Coronary artery (tissue), 2 donors: ENCODE measurements at regions not wholly inside any gene's neighbourhood (a gene's known extent, or its start where the extent isn't known, plus 50 kb on each side); places are given as distances from the start of the nearest gene placed in this dataset.
A peak's percentile ranks its signal among the peaks of the same experiment; 100 is the strongest.
"Not testable (repeated sequence)": the region's sequence is repeated elsewhere in the genome, so short reads cannot be mapped to it uniquely, and the experiment has no call there.

Experiments
- DNase-seq: peaks from one replicate; pipeline ENCODE4 v3.0.0-alpha.2; 2017; ENCODE audit warnings: low spot score
- H3K27ac ChIP-seq, 2 donors: fragments of 200-600 bp; sonication (generic); one replicate each; pipeline ENCODE4 v1.5.1; 2016 to 2019
- H3K4me3 ChIP-seq: fragments of 200-600 bp; sonication (generic); 2 replicates; pipeline ENCODE4 v1.5.1; 2016; ENCODE audit warnings: mild to moderate bottlenecking, moderate library complexity

DNA sequence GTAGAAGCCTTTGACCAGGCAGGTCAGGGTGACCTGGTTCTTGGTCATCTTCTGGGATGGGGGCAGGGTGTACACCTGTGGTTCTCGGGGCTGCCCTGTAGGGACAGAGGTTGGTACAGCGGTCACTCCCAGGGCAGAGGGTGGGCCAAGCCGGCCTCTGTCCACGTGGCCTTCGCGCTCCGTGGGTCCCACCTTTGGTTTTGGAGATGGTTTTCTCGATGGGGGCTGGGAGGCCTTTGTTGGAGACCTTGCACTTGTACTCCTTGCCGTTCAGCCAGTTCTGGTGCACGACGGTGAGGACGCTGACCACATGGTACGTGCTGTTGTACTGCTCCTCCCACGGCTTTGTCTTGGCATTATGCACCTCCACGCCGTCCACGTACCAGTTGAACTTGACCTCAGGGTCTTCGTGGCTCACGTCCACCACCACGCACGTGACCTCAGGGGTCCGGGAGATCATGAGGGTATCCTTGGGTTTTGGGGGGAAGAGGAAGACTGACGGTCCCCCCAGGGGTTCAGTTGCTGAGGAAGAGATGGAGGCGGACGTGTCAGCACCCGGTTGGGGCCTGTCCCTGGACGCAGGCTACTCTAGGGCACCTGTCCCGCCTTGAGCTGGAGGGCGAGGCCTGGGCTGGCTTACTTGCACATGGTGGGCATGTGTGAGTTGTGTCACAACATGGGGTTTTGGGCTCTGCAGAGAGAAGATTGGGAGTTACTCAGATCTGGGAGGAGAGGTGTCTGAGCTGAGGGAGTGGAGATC, 142.3 kb downstream of the TMEM121 start:
- DNase-seq, H3K27ac ChIP-seq, H3K4me3 ChIP-seq: not testable (repeated sequence)

DNA sequence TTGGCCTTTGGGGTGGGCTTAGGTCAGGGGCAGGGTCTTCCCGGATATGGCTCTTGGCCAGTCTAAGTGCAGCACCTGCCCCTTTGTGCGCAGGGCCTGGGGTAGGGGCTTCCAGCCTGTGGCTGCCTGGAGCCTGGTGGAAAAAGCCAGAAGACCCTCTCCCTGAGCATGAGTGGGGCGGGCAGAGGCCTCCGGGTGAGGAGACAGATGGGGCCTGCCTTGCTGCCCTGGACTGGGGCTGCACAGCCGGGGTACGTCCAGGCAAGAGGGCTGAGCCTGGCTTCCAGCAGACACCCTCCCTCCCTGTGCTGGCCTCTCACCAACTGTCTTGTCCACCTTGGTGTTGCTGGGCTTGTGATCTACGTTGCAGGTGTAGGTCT, 142.8 kb downstream of the TMEM121 start:
- not testable (repeated sequence) for H3K27ac ChIP-seq, DNase-seq, H3K4me3 ChIP-seq

DNA sequence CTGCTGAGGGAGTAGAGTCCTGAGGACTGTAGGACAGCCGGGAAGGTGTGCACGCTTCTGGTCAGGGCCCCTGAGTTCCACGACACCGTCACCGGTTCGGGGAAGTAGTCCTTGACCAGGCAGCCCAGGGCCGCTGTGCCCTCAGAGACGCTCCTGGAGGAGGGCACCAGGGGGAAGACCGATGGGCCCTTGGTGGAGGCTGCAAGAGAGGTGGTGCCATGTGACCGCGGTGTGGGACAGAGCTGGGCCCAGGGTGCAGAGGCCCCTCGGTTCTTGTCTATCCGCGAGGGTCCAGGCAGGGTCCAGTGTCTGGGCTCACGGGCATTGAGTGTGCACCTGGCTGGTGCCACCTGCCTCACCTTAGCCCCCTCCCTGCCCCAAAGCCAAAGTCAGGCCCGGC, 143.3 kb downstream of the TMEM121 start:
- not testable (repeated sequence) for H3K27ac ChIP-seq, DNase-seq, H3K4me3 ChIP-seq

DNA sequence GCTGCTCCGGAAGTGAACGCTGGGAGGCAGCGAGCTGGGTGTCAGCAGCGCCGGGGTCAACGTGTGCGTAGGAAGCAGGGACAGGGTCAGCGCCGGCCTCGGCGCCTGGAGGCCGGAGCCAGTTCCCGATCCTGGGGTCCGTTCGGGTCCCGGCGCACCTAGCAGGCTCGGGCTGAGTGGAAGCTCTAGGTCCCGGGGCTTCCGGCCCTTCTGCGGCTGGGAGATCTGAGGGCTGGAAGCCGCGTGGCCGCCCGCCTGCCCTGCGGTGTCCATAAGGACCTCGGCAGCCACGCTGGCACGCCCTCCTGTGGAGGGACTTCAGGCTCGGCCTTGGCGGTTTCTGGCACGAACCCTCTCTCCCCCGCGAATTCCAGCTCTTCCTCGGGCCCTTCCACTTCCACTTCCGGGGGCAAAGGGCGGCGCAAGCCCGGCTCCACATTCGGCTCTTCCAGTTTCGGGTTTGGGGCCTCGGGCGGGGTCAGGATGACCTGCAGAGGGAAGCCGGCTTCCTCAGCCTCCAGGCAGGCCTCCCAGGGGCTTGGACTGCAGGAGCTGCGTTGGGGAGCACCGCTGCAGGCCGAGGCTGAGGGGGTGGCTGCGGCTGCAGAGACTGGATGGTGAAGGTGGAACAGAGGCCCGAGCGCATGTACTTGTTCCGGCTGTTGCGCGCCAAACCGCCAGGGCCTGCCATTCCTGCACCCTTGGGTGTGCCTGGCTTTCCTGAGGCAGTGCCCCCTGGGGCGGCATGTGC, 146.2 kb downstream of the TMEM121 start:
- H3K4me3 ChIP-seq, result not testable (repeated sequence)

DNA sequence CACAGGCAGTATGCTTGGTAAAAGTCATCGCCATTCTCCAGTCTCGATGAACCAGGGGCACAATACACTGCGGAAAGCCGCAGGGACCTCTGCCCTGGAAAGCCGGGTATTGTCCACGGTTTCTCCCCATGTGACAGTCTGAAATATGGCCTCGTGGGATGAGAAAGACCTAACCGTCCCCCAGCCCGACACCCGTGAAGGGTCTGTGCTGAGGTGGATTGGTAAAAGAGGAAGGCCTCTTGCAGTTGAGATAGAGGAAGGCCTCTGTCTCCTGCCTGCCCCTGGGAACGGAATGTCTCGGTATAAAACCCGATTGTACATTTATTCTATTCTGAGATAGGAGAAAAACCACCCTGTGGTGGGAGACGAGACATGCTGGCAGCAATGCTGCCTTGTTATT, 149.1 kb downstream of the TMEM121 start:
- not testable (repeated sequence) for H3K27ac ChIP-seq, H3K4me3 ChIP-seq, DNase-seq

More for the DNA sequence above, 146.2 kb downstream of the TMEM121 start:
- DNase-seq, H3K27ac ChIP-seq: not testable (repeated sequence)

DNA sequence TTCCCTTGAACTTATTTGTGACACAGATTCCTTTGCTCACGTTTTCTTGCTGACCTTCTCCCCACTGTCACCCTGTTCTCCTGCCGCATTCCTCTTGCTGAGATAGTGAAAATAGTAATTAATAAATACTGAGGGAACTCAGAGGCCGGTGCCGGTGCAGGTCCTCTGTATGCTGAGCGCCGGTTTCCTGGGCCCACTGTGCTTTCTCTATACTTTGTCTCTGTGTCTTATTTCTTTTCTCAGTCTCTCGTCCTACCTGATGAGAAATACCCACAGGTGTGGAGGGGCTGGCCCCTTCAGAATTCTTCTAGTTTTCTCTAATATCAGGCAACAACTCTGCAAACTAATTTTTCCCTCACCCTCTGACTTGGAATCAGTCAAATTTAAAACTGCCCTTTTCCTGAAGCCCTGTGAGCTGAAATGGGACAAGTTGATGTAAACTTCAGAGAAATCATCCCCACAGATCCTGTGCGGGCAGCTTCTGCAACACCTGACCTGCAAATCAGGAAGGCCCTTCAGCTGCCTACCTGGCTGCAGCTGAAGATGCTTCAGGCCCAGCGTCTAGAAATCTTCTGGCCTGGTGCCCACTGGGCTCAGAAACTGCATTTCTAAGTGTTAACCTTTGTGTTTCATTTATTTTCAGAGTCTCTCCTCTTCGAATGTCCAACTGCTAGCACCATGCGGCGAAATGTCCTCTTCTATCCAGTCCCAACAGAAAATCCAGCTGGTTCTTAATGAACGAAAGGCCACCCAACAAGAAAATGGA, 149.7 kb downstream of the TMEM121 start:
- not testable (repeated sequence) for H3K27ac ChIP-seq, DNase-seq, H3K4me3 ChIP-seq

DNA sequence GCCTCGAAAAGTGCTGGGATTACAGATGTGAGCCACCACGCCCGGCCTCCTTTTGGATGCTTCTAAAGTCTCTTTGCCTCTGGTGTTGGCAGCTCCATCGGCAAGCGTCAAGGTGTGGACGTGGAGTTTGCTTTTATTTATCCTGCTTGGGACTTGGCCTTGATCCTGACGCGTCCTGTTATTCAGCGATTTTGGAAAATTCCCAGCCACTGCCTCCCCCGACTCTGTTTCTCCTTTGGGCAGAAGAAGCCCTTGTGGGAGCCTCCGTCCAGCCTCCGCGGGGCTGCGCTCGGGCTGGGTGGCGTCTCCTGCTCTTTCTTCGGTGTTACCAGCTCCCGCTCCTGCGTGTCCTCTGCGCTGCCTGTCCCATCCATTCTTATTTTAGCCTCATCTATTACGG, 151.7 kb downstream of the TMEM121 start:
- H3K27ac ChIP-seq, H3K4me3 ChIP-seq: not testable (repeated sequence)
- DNase-seq, result peak; percentile 9

DNA sequence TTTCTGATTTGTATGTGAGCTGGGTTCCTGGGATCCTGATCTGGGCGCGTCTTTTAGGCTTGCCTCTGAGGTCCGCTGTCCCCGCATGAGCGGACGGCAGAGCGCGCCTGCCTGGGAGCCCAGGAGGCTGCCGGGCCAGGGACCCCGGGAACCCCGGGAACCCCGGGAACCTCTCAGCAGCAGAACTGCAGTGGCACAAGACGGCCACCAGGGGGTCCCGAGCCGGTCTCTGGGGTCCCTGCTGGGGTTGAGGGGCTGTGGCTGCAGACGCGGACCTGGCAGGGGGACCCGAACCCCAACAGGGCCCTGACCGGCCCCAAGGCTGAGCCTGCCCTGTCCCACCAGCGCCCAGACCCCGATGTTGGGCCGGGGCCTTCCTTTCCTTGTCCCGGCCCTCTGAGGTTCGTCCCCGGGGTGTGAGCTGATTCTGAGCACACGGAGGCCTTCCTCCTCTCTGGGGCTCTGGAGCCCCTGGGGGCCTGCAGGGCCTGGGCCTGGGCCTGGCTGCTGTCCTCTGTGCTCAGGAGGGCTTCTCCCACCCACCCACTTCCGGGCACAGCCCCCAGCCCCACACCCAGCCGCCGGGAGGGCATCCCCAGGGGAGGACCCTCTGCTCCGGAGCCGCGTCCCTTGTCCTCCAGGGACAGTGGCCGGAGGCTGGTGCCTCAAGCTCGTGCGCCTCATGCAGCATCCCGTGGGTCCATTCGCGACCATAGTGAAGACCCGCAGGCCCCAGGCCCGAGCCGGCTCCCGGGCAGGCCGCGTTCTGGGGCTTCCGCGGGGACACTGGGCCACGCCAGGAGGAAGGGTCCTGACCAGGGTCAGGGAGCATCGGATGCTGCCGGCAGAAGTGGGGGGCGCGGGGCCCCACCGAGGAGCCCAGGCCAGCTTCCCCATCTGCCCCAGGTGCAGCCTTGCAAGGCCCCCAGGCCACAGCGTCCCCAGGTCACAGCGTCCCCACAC, 152.9 kb downstream of the TMEM121 start:
- not testable (repeated sequence) for H3K27ac ChIP-seq, DNase-seq, H3K4me3 ChIP-seq

DNA sequence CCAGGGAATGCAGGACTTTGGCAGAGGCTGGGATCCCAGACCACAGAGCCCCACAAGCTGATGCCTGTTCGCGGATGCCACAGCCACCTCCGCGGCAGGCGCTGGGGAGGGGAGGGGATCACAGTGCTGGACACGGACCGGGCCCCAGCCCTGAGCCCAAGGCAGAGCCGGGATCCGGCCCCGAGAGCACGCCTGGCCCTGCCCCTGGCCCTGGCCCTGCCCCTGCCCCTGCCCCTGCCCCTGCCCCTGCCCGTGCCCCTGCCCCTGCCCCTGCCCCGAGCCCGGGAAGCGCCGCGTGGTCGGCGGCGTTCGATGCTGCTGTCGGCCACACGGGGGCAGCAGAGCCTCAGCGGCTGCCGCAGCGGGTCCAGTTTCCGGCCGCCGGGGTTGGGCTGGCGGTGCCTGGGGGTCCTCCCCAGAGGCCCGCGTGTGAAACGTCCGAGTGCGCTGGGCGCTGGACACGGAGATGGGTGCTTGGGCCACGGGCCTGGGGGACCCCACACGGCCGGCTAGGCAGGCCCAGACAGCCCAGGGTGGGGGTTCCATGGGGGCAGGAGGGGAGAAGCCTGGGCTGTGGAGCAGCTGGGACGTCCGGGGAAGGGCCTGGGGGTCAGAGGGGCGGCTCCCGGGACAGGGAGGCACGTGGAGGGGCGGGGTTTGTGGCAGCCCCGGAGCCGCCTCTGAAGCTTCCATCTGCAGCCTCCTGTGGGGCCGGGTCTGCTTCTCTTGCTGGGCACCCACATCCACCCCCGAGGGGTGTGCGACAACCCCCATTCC, 153.8 kb downstream of the TMEM121 start:
- DNase-seq, H3K4me3 ChIP-seq, H3K27ac ChIP-seq: not testable (repeated sequence)

DNA sequence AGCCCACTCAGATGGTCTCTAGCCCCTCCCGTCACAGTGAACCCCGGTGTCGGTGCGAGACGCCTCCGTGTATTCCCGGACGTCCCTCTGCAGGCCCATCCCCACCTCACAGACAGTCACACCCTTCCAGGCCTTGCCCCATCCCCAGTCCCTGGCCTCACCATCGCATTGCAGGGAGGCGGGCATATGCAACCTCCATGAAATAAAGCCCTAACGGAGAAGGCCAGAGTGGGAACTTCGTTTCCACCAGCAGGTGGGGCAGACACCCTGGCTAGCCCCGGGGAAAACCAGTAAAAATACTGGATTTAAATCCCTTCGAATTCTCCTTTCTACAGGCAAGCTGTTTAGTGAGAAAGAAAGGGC, 154.3 kb downstream of the TMEM121 start:
- H3K27ac ChIP-seq, DNase-seq: not testable (repeated sequence)

DNA sequence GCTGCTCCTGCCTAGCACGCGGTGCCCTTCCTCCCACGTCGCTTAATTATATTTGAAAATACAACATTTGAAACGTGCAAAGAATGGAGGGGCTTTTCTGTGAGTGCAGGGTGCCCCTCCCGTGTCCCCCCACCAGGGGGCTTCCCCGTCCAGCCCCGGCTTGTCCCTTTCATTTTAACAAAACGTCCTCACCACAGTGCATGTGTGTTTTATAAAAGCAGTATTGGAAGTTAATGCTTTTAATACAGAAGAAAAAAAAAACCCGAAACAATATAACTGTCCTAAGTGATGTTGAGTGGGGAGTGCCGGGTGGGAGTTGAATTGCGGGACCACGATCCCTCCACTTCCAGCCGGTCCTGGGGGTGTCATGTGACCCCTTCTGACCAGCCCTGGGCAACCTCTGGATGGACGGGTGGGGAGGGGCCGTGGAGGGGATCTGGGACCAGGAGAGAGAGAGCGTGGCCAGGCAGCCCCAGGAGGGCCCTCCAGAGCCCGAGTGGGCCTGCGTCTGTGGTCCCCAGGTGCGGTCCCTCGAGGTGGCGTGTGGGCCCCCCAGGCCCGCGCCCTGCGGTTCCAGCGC, 155.3 kb downstream of the TMEM121 start:
- H3K27ac ChIP-seq, H3K4me3 ChIP-seq: not testable (repeated sequence)
- DNase-seq, result peak; percentile 8

More for the DNA sequence above, 154.3 kb downstream of the TMEM121 start:
- not testable (repeated sequence) for H3K4me3 ChIP-seq

DNA sequence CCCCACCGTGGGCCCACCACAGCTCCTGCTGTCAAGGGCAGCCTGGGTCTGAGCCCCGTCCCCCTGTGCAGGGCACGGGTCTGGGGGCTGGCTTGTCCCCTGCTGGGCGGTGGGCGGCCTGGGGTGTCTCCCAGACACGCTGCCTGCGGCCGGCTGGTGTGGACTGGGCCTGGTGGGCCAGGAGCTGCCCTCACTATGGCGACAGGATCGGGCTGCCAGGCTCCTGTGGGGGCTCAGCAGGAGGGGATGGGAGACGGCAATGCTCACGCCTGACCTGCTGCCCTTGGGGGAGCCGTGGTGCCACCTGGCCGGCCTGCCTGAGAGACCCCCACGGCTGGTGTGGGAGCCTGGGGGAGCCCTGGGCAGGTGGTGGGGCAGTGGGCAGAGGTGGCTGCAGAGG, 156.1 kb downstream of the TMEM121 start:
- H3K4me3 ChIP-seq, H3K27ac ChIP-seq, DNase-seq: not testable (repeated sequence)
